ENCODE measurements at regions not wholly inside any gene's neighbourhood (a gene's known extent, or its start where the extent isn't known, plus 50 kb on each side); places are given as distances from the start of the nearest gene placed in this dataset.

DNA sequence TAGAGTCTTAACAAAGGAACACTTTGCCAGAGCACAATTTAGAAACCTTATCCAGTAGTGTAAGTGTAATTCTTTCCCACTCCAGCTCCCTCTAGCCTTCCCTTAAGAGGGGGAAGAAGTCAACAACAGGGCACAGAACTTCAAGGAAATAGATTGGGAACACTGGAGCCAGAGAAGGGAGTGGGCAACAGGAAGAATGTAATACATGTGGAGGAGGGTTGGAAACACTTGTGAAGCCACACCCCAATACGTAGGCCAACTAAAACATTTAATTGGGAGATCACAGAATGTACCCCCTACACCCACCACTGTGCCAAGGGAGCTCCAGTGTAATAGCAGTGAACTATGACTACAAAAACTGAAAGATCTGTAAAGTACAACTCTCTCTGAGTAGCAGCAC, 735.7 kb upstream of the HS3ST5 start:
- H3K4me3 ChIP-seq = no peak overlapping the region
- H3K4me1 Mint-ChIP-seq = no peaks in the 10 kb centered on the region

DNA sequence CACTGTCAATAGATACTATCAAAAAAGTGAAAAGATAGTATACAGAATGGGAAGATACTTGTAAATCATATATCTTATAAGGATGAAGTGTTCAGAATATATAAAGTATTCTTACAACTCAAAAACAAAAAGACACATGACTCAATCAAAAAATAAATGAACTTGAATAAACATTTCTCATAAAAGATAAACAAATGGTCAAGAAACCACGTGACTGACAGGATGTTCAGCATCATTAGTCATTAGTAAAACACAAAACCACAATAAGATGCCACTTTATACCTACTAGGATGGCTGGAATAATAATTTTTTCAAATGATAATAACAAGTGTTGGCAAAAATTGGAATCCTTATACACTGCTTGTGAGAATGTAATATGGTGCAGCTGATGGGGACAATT, 729.1 kb upstream of the HS3ST5 start:
- Histone ChIP-seq H4K20me1 (ENCODE audit: low read depth) (no peaks in the 10 kb centered on the region), H3K4me1 (no peaks in the 10 kb centered on the region), H3K27ac (no peak overlapping the region), H2AFZ (replicated peaks) (no peak overlapping the region), H3K79me2 (ENCODE audit: low read depth) (no peaks in the 10 kb centered on the region), H3K4me2 (no peak overlapping the region), H3F3A (ENCODE audit: low read depth) (no peaks in the 10 kb centered on the region), H3K27me3 (no peaks in the 10 kb centered on the region), H3K4me3 (no peak overlapping the region), H3K9ac (no peak overlapping the region), H3K36me3 (no peaks in the 10 kb centered on the region), H3K9me3 (ENCODE audit: low read depth) (no peaks in the 10 kb centered on the region)
- no peaks in the 10 kb centered on the region for H3K4me1 Mint-ChIP-seq
- DNase-seq (ENCODE audit: low spot score) = no peak
- TF ChIP-seq EZH2phosphoT487 (IDR thresholded peaks at IDR 0.05) (no peak), CTCF (IDR thresholded peaks at IDR 0.05) (no peak), EZH2 (IDR thresholded peaks at IDR 0.05) (no peak)
- H3K4me3 Mint-ChIP-seq = no peak overlapping the region
- H3K36me3 Mint-ChIP-seq = no peaks in the 10 kb centered on the region
- H3K27ac Mint-ChIP-seq = no peak overlapping the region
- H3K9me3 Mint-ChIP-seq = peaks cover 6% of the 10 kb centered on the region
- no peaks in the 10 kb centered on the region for H3K27me3 Mint-ChIP-seq (ENCODE audit: insufficient read depth, low read depth)

More for the DNA sequence above, 735.7 kb upstream of the HS3ST5 start:
- Mint-ChIP-seq H3K36me3 (no peaks in the 10 kb centered on the region), H3K27ac (no peak overlapping the region), H3K27me3 (ENCODE audit: insufficient read depth, low read depth) (peaks cover 2% of the 10 kb centered on the region), H3K9me3 (no peaks in the 10 kb centered on the region), H3K4me3 (no peak overlapping the region)
- Histone ChIP-seq H3K4me2 (no peak overlapping the region), H4K20me1 (ENCODE audit: low read depth) (no peaks in the 10 kb centered on the region), H3K79me2 (ENCODE audit: low read depth) (no peaks in the 10 kb centered on the region), H3K9me3 (ENCODE audit: low read depth) (no peaks in the 10 kb centered on the region), H3F3A (ENCODE audit: low read depth) (no peaks in the 10 kb centered on the region), H3K4me1 (no peaks in the 10 kb centered on the region), H2AFZ (replicated peaks) (peak overlapping the region; percentile 7), H3K27ac (no peak overlapping the region), H3K27me3 (no peaks in the 10 kb centered on the region), H3K36me3 (no peaks in the 10 kb centered on the region), H3K9ac (no peak overlapping the region)
- no peak for DNase-seq (ENCODE audit: low spot score)
- TF ChIP-seq EZH2phosphoT487 (IDR thresholded peaks at IDR 0.05) (no peak), CTCF (IDR thresholded peaks at IDR 0.05) (no peak)

- H3K4me3 ChIP-seq = no peak overlapping the region
- Mint-ChIP-seq H3K36me3 (no peaks in the 10 kb centered on the region), H3K9me3 (peaks cover 6% of the 10 kb centered on the region), H3K27me3 (ENCODE audit: insufficient read depth, low read depth) (no peaks in the 10 kb centered on the region), H3K27ac (no peak overlapping the region), H3K4me1 (peaks cover 2% of the 10 kb centered on the region), H3K4me3 (no peak overlapping the region)
- H3K79me2 ChIP-seq (ENCODE audit: low read depth) = no peaks in the 10 kb centered on the region
- H2AFZ ChIP-seq (replicated peaks) = peak overlapping the region; percentile 56
- no peak overlapping the region for H3K9ac ChIP-seq
- no peaks in the 10 kb centered on the region for H4K20me1 ChIP-seq (ENCODE audit: low read depth)
- no peak for DNase-seq (ENCODE audit: low spot score)
- no peaks in the 10 kb centered on the region for H3K4me1 ChIP-seq
- H3K27me3 ChIP-seq = no peaks in the 10 kb centered on the region
- H3F3A ChIP-seq (ENCODE audit: low read depth) = no peaks in the 10 kb centered on the region
- no peaks in the 10 kb centered on the region for H3K36me3 ChIP-seq
- no peak overlapping the region for H3K4me2 ChIP-seq
- no peaks in the 10 kb centered on the region for H3K9me3 ChIP-seq (ENCODE audit: low read depth)
- TF ChIP-seq CTCF (IDR thresholded peaks at IDR 0.05) (no peak), EZH2 (IDR thresholded peaks at IDR 0.05) (no peak)
- no peak overlapping the region for H3K27ac ChIP-seq
These were observed 725.0 kb upstream of the HS3ST5 start for GRCh38 chr6:115067690-115068447.

Measured in neural progenitor cell (in vitro differentiated cells).